Testis (tissue), 2 donors: ENCODE measurements at regions not wholly inside any gene's neighbourhood (a gene's known extent, or its start where the extent isn't known, plus 50 kb on each side); places are given as distances from the start of the nearest gene placed in this dataset.

Experiments used
- DNase-seq: peaks from one replicate; pipeline ENCODE4 v3.0.0-alpha.2; 2019
- H3K27ac ChIP-seq, 2 donors: fragments of 200-600 bp; sonication (generic); one replicate each; pipeline ENCODE4 v1.5.1; 2019
- H3K27me3 ChIP-seq: fragments of 200-600 bp; sonication (generic); one replicate; pipeline ENCODE4 v1.5.1; 2019
- H3K36me3 ChIP-seq: fragments of 200-600 bp; sonication (generic); one replicate; pipeline ENCODE4 v1.5.1; 2017; ENCODE audit warnings: low read depth; ENCODE audit errors: missing control alignments
- H3K4me1 ChIP-seq: fragments of 200-600 bp; sonication (generic); one replicate; pipeline ENCODE4 v1.5.1; 2019
- H3K4me3 ChIP-seq, 2 donors: fragments of 200-600 bp; sonication (generic); one replicate each; pipeline ENCODE4 v1.5.1; 2017 to 2019
- H3K9me3 ChIP-seq: fragments of 200-600 bp; sonication (generic); one replicate; pipeline ENCODE4 v1.5.1; 2017
- POLR2A ChIP-seq: fragments of 450-650 bp; IDR thresholded peaks from one replicate; pipeline ENCODE4 v1.6.1; 2017; ENCODE audit warnings: antibody characterized with exemption, mild to moderate bottlenecking, moderate library complexity
- WGBS, 2 donors: methylation state at CpG; one replicate each; pipeline ENCODE4 v1.1.5; 2018; 5-methylcytosine and 5-hydroxymethylcytosine counted together
- intact Hi-C: fragments of 100-400 bp; cut with DNase I; formaldehyde crosslinking; loops from one replicate; pipeline ENCODE4 v1.15.1; 2023; ENCODE audit warnings: low total_unique reads
- TF ChIP-seq, protein P1 (sequence below), 3 experiments: fragments of 450-650 bp in 2 of 3; fragments of 200-600 bp in 1 of 3; sonication (generic) in 1 of 3; IDR thresholded peaks; one replicate each; pipeline ENCODE4 v1.5.1; 2016 to 2019; ENCODE audit warnings: antibody characterized with exemption in 3 of 3, mild to moderate bottlenecking in 2 of 3, moderate library complexity in 1 of 3

DNA sequence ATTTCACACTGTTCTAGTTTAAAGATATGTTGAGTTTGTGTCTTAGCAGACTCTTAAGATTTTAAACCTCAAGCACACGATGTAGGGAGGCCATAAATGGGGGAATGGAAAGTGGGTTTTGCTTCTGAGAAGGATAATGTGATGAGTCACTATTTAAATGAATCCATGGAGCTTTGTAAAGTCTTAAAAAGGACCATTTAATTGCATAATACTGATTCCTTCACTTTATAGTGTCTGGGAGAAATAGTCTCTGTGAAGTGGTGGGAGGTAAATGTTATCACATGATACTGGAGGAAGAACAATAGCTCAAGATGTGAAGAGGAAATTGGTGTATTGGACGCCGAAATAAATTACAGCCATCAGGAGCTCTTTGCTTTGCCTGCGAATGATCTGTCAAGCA lies 84.0 kb upstream of the MYO3A start:
- H3K36me3 ChIP-seq = no peaks in the 10 kb centered on the region

DNA sequence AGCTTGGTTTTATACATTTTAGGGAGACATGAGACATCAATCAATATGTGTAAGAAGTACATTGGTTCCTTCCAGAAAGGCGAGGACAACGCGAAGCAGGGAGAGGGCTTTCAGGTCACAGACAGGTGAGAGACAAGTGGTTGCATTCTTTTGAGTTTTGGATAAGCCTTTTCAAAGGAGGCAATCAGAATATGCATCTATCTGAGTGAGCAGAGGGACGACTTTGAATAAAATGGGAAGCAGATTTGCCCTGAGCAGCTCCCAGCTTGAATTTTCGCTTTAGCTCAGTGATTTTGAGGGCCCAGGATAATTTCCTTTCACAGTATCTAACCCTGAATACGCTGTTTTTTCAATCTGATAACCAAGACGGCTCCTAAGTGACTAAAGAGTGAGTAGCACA lies 82.5 kb upstream of the MYO3A start:
- Histone ChIP-seq H3K4me1 (no peaks in the 10 kb centered on the region), H3K36me3 (no peaks in the 10 kb centered on the region), H3K27ac (no peak overlapping the region), H3K9me3 (no peaks in the 10 kb centered on the region), H3K4me3 (no peak overlapping the region), H3K27me3 (no peaks in the 10 kb centered on the region)
- TF ChIP-seq, protein P1, sequence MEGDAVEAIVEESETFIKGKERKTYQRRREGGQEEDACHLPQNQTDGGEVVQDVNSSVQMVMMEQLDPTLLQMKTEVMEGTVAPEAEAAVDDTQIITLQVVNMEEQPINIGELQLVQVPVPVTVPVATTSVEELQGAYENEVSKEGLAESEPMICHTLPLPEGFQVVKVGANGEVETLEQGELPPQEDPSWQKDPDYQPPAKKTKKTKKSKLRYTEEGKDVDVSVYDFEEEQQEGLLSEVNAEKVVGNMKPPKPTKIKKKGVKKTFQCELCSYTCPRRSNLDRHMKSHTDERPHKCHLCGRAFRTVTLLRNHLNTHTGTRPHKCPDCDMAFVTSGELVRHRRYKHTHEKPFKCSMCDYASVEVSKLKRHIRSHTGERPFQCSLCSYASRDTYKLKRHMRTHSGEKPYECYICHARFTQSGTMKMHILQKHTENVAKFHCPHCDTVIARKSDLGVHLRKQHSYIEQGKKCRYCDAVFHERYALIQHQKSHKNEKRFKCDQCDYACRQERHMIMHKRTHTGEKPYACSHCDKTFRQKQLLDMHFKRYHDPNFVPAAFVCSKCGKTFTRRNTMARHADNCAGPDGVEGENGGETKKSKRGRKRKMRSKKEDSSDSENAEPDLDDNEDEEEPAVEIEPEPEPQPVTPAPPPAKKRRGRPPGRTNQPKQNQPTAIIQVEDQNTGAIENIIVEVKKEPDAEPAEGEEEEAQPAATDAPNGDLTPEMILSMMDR (IDR thresholded peaks at IDR 0.05) = no peak
- no peak for TF ChIP-seq POLR2A
- DNase-seq = no peak
- WGBS, 2 donors = 72 to 74% methylated on average over 7 of the region's 7 CpGs
- intact Hi-C loops = no loop called here

More for the DNA sequence above, 84.0 kb upstream of the MYO3A start:
- no peaks in the 10 kb centered on the region for H3K4me1 ChIP-seq
- WGBS, 2 donors = 42 to 52% methylated on average over 4 of the region's 4 CpGs
- intact Hi-C loops = no loop called here
- no peak overlapping the region for H3K4me3 ChIP-seq
- no peak overlapping the region for H3K27ac ChIP-seq
- no peaks in the 10 kb centered on the region for H3K9me3 ChIP-seq
- no peak for DNase-seq
- TF ChIP-seq, protein P1 (IDR thresholded peaks at IDR 0.05) = no peak
- no peak for TF ChIP-seq POLR2A
- no peaks in the 10 kb centered on the region for H3K27me3 ChIP-seq

DNA sequence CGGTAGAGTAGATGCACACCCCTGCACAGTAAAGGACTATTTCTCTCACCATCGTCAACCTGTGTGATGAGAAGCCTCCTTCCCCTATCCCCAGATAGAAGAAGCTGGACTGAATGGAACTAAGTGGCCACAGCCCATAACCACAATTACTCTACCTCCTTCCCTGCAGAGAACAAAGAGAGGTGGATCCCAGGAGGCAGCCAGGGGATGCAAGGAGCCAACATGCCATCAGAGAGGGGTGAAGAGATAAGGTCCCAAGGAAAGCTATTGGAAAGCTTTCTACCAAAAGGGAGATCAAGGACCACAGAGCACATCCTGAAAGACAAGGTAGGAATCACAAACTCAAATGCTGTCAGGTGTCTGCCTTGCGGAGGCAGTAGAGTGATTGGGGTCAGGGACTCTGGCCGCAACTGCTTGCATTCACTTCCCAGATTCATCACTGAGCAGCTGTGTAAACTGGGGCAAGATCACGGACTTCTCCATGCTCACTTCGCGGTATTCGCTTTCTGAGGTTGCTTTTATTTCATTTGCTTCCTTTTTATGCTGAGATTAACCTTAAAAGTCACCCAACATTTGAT lies 81.6 kb upstream of the MYO3A start:
- Histone ChIP-seq H3K27ac (no peak overlapping the region), H3K27me3 (no peaks in the 10 kb centered on the region), H3K4me1 (no peaks in the 10 kb centered on the region), H3K4me3 (no peak overlapping the region), H3K9me3 (no peaks in the 10 kb centered on the region), H3K36me3 (no peaks in the 10 kb centered on the region)
- DNase-seq = no peak
- WGBS, 2 donors = 68 to 71% methylated on average over 8 of the region's 8 CpGs
- no peak for TF ChIP-seq POLR2A
- TF ChIP-seq, protein P1 (IDR thresholded peaks at IDR 0.05) = no peak
- intact Hi-C loops = no loop called here

DNA sequence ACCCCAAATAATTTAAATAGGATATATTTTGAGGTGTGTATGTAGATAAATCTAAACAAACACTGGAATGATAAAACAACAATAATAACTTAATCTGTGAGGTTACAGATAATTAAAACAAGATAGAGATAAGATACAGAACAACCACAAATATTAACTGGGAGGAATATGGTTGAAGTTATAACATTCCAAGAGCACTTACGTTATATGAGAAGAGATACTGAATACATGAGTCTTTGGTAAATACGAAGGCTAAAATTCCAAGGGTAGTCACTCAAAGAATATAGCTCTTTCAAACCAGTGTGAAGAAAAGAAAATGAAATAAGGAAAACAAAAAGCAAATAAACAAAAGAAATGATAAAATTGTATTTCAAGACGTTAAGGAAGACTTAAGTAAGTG lies 76.0 kb upstream of the MYO3A start:
- no peaks in the 10 kb centered on the region for H3K4me1 ChIP-seq
- no peaks in the 10 kb centered on the region for H3K36me3 ChIP-seq
- no peak overlapping the region for H3K4me3 ChIP-seq
- intact Hi-C loops = no loop called here
- no peak for DNase-seq
- no peak overlapping the region for H3K27ac ChIP-seq
- TF ChIP-seq POLR2A = no peak
- TF ChIP-seq, protein P1 (IDR thresholded peaks at IDR 0.05) = no peak
- WGBS, 2 donors = 78 to 81% methylated on average over 3 of the region's 3 CpGs
- H3K27me3 ChIP-seq = no peaks in the 10 kb centered on the region
- no peaks in the 10 kb centered on the region for H3K9me3 ChIP-seq

DNA sequence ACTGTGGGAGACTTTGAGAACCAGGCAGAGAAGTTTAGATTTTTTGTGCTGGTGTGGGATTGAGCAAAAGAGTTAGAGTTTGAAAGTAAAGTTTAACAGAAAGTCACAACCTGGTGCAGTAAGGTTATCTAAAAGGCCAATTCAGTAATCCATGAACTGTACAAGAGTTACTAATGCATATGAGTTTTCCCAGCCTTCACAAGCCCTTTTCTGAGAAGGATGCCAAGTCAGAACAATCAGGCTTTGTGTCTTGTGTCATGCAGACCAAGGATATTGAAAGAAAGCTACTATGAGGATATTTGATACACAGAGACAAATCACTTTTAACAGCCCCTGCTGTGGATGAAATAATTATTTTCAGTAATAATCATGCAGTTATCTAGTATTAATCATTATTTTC lies 68.8 kb upstream of the MYO3A start:
- no peaks in the 10 kb centered on the region for H3K4me1 ChIP-seq
- H3K9me3 ChIP-seq = no peaks in the 10 kb centered on the region
- no peak for TF ChIP-seq POLR2A
- TF ChIP-seq, protein P1 (IDR thresholded peaks at IDR 0.05) = no peak
- DNase-seq = no peak
- no peak overlapping the region for H3K27ac ChIP-seq
- H3K36me3 ChIP-seq = no peaks in the 10 kb centered on the region
- H3K4me3 ChIP-seq = no peak overlapping the region
- intact Hi-C loops = no loop called here
- no peaks in the 10 kb centered on the region for H3K27me3 ChIP-seq
